Endothelial cell of umbilical vein (primary cell): ENCODE measurements at regions not wholly inside any gene's neighbourhood (a gene's known extent, or its start where the extent isn't known, plus 50 kb on each side); places are given as distances from the start of the nearest gene placed in this dataset.

Source experiments
- CTCF ChIP-seq, 2 donors: IDR thresholded peaks; 1 replicate in 1 of 2; 2 replicates in 1 of 2; pipeline ENCODE4 v1.5.1; 2011; ENCODE audit warnings: low read length in 2 of 2, mild to moderate bottlenecking in 2 of 2, moderate library complexity in 2 of 2, control low read depth in 1 of 2, inconsistent platforms in 1 of 2, low read depth in 1 of 2; ENCODE audit not compliant: insufficient read depth in 1 of 2; ENCODE audit errors: extremely low read depth in 1 of 2
- EZH2 ChIP-seq: IDR thresholded peaks from 2 replicates; pipeline ENCODE4 v1.6.1; 2012; ENCODE audit warnings: borderline replicate concordance, low read depth, mild to moderate bottlenecking, moderate library complexity, low read length, inconsistent platforms; ENCODE audit not compliant: severe bottlenecking
- FOS ChIP-seq: IDR thresholded peaks from 2 replicates; pipeline ENCODE4 v1.6.1; 2011; ENCODE audit warnings: mild to moderate bottlenecking, low read length, moderate library complexity, borderline replicate concordance; ENCODE audit not compliant: insufficient read depth
- GATA2 ChIP-seq: IDR thresholded peaks from 2 replicates; pipeline ENCODE4 v1.7.0; 2011; ENCODE audit warnings: low read depth, mild to moderate bottlenecking, moderate library complexity, mixed read lengths, low read length; ENCODE audit not compliant: insufficient read length, insufficient read depth
- MYC ChIP-seq: IDR thresholded peaks from one replicate; pipeline ENCODE4 v1.6.1; 2011; ENCODE audit warnings: mild to moderate bottlenecking, low read depth, low read length
- POLR2A ChIP-seq: IDR thresholded peaks from 2 replicates; pipeline ENCODE4 v1.6.1; 2012; ENCODE audit warnings: low read depth, mild to moderate bottlenecking, control low read depth, low read length

DNA sequence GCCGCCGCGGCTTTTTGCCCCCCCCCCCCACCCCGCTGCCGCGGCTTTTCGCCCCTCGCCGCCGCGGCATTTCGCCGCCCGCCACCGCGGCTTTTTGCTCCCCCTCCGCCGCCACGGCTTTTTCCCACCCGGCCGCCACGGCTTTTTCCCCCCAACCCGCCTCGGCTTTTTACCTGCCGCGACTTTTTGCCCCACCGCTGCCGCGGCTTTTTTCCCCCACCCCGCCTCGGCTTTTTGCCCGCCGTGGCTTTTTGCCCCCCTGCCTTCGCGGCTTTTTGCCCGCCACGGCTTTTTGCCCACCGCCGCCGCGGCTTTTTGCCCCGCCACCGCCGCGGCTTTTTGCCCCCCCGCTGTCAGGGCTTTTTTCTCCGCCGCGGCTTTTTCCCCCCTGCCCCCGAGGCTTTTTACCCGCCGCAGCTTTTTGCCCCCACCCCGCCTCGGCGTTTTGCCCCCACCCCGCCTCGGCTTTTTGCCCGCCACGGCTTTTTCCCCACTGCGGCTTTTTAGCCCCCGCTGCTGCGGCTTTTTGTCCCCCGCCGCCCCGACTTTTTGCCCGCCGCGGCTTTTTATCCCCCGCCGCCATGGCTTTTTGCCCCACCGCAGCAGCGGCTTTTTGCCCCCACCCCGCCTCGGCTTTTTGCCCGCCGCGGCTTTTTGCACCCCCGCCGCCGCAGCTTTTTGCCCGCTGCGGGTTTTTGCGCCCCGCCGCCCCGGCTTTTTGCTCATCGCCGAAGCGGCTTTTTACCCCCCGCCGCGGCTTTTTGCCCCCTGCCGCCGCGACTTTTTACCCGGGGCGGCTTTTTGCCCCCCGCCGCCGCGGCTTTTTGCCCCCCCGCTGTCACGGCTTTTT lies 527.8 kb upstream of the WSB1 start:
- TF ChIP-seq MYC: no peak
- no peak for TF ChIP-seq POLR2A
- no peak for TF ChIP-seq CTCF (IDR thresholded peaks at IDR 0.05; ENCODE audit: extremely low read depth in 1 of 2, insufficient read depth in 1 of 2, low read depth in 1 of 2, low read length in 2 of 2)
- TF ChIP-seq EZH2: no peak
- no peak for TF ChIP-seq FOS
- TF ChIP-seq GATA2: no peak
